Tibial artery (tissue), 4 donors: ENCODE measurements at regions not wholly inside any gene's neighbourhood (a gene's known extent, or its start where the extent isn't known, plus 50 kb on each side); places are given as distances from the start of the nearest gene placed in this dataset.

Experiments used
- DNase-seq, 2 donors: peaks; one replicate each; pipeline ENCODE4 v3.0.0-alpha.2; 2019
- H3K27ac ChIP-seq, 2 donors: fragments of 200-600 bp; sonication (generic) in 1 of 2; 1 replicate in 1 of 2; 2 replicates in 1 of 2; pipeline ENCODE4 v1.5.1; 2018 to 2019; ENCODE audit warnings: mild to moderate bottlenecking in 1 of 2
- H3K27me3 ChIP-seq, 2 donors: fragments of 200-600 bp; sonication (generic) in 1 of 2; one replicate each; pipeline versions ENCODE4 v1.5.1 to v1.6.0; 2016 to 2019
- H3K36me3 ChIP-seq, 3 donors: fragments of 200-600 bp; sonication (generic) in 2 of 3; one replicate each; pipeline ENCODE4 v1.5.1; 2016 to 2019; ENCODE audit warnings: mild to moderate bottlenecking in 2 of 3
- H3K4me1 ChIP-seq, 4 donors: fragments of 200-600 bp; sonication (generic) in 2 of 4; 1 replicate in 3 of 4; 2 replicates in 1 of 4; pipeline ENCODE4 v1.5.1; 2016 to 2019
- H3K4me3 ChIP-seq, 2 donors: fragments of 200-600 bp; sonication (generic) in 1 of 2; 1 replicate in 1 of 2; 2 replicates in 1 of 2; pipeline ENCODE4 v1.5.1; 2018 to 2019; ENCODE audit warnings: mild to moderate bottlenecking in 2 of 2
- H3K9me3 ChIP-seq, 3 donors: fragments of 200-600 bp; sonication (generic) in 1 of 3; one replicate each; pipeline ENCODE4 v1.5.1; 2016 to 2019
- intact Hi-C: fragments of 100-400 bp; cut with DNase I; formaldehyde crosslinking; loops from one replicate; pipeline ENCODE4 v1.15.0; 2023; ENCODE audit warnings: low total_unique reads
- TF ChIP-seq, protein P1 (sequence below), 2 experiments: fragments of 200-600 bp in 1 of 2; fragments of 450-650 bp in 1 of 2; IDR thresholded peaks; one replicate each; pipeline ENCODE4 v1.5.1; 2017 to 2019; ENCODE audit warnings: antibody characterized with exemption in 2 of 2, mild to moderate bottlenecking in 1 of 2, moderate library complexity in 1 of 2

GRCh38 chr12:104870797-104871196 lies 87.3 kb downstream of the SLC41A2 start:
- no peaks in the 10 kb centered on the region for H3K36me3 ChIP-seq
- no peak overlapping the region for H3K27ac ChIP-seq
- no peaks in the 10 kb centered on the region for H3K9me3 ChIP-seq
- H3K4me1 ChIP-seq = peaks cover 0 to 44% (median 12%) of the 10 kb centered on the region in 4 donors
- no peak overlapping the region for H3K4me3 ChIP-seq
- no peaks in the 10 kb centered on the region for H3K27me3 ChIP-seq
- intact Hi-C loops = loop anchor here (10.0 kb wide), 1 partner anchor 666 kb away; no protein-coding TSS in a partner anchor
- DNase-seq = no peak
- TF ChIP-seq, protein P1, sequence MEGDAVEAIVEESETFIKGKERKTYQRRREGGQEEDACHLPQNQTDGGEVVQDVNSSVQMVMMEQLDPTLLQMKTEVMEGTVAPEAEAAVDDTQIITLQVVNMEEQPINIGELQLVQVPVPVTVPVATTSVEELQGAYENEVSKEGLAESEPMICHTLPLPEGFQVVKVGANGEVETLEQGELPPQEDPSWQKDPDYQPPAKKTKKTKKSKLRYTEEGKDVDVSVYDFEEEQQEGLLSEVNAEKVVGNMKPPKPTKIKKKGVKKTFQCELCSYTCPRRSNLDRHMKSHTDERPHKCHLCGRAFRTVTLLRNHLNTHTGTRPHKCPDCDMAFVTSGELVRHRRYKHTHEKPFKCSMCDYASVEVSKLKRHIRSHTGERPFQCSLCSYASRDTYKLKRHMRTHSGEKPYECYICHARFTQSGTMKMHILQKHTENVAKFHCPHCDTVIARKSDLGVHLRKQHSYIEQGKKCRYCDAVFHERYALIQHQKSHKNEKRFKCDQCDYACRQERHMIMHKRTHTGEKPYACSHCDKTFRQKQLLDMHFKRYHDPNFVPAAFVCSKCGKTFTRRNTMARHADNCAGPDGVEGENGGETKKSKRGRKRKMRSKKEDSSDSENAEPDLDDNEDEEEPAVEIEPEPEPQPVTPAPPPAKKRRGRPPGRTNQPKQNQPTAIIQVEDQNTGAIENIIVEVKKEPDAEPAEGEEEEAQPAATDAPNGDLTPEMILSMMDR (IDR thresholded peaks at IDR 0.05) = no peak

DNA sequence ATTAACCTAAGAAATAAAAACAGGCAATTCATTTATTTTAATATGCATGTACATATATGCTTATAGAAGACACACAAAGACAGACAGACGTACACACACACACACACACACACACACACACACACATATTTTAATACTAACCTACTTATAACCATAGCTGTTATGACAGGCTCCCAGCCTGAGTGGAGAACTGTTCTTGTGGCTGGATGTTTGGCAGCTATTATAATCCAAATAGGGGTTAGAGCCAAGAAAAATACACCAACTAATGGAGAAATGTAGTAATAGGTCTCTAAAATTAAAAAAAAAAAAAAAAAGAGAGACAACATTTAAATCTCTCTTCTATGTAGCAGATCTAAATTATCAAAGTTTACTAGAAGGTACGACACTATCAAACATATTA lies 91.8 kb downstream of the SLC41A2 start:
- intact Hi-C loops = no loop called here
- TF ChIP-seq, protein P1 (IDR thresholded peaks at IDR 0.05) = no peak
- Histone ChIP-seq H3K27me3 (no peaks in the 10 kb centered on the region), H3K36me3 (no peaks in the 10 kb centered on the region), H3K4me3 (no peak overlapping the region), H3K27ac (peak overlapping the region; percentile 69 to 73), H3K9me3 (no peaks in the 10 kb centered on the region), H3K4me1 (peaks cover 0 to 62% (median 32%) of the 10 kb centered on the region in 4 donors)
- peak in 1 of 2 donors; percentile 44 for DNase-seq

GRCh38 chr12:104865080-104865479 lies 93.0 kb downstream of the SLC41A2 start:
- H3K4me1 ChIP-seq = peaks cover 0 to 62% (median 32%) of the 10 kb centered on the region in 4 donors
- H3K27me3 ChIP-seq = no peaks in the 10 kb centered on the region
- intact Hi-C loops = no loop called here
- no peak for DNase-seq
- H3K27ac ChIP-seq = peak overlapping the region; percentile 69 to 73
- TF ChIP-seq, protein P1 (IDR thresholded peaks at IDR 0.05) = no peak
- no peaks in the 10 kb centered on the region for H3K9me3 ChIP-seq
- H3K36me3 ChIP-seq = no peaks in the 10 kb centered on the region
- H3K4me3 ChIP-seq = no peak overlapping the region

GRCh38 chr12:104864668-104865067 lies 93.4 kb downstream of the SLC41A2 start:
- no peaks in the 10 kb centered on the region for H3K36me3 ChIP-seq
- TF ChIP-seq, protein P1 (IDR thresholded peaks at IDR 0.05) = no peak
- H3K4me1 ChIP-seq = peaks cover 0 to 62% (median 32%) of the 10 kb centered on the region in 4 donors
- no peaks in the 10 kb centered on the region for H3K27me3 ChIP-seq
- DNase-seq = no peak
- no peak overlapping the region for H3K4me3 ChIP-seq
- H3K27ac ChIP-seq = peak overlapping the region; percentile 69 to 73
- intact Hi-C loops = no loop called here
- H3K9me3 ChIP-seq = no peaks in the 10 kb centered on the region

GRCh38 chr12:104863296-104863948 lies 94.7 kb downstream of the SLC41A2 start:
- H3K27ac ChIP-seq = peak overlapping the region; percentile 69 to 73

More at GRCh38 chr12:104863296-104863948, 94.7 kb downstream of the SLC41A2 start:
- no peak for DNase-seq
- TF ChIP-seq, protein P1 (IDR thresholded peaks at IDR 0.05) = no peak
- H3K9me3 ChIP-seq = no peaks in the 10 kb centered on the region
- no peaks in the 10 kb centered on the region for H3K36me3 ChIP-seq
- H3K27me3 ChIP-seq = no peaks in the 10 kb centered on the region
- intact Hi-C loops = no loop called here
- peaks cover 0 to 55% (median 30%) of the 10 kb centered on the region in 4 donors for H3K4me1 ChIP-seq
- no peak overlapping the region for H3K4me3 ChIP-seq
